Stimulated activated CD8-positive, alpha-beta memory T cell treated with anti-CD3 and anti-CD28 coated beads, Interleukin-4, amount 100 ng/mL, for 1 hour (primary cell): ENCODE measurements at regions not wholly inside any gene's neighbourhood (a gene's known extent, or its start where the extent isn't known, plus 50 kb on each side); places are given as distances from the start of the nearest gene placed in this dataset.
"Not testable (repeated sequence)": the region's sequence is repeated elsewhere in the genome, so short reads cannot be mapped to it uniquely, and the experiment has no call there.

Experiments
- DNase-seq, 2 donors: peaks; one replicate each; pipeline ENCODE4 v3.0.0-alpha.2; 2020; ENCODE audit warnings: low read depth in 2 of 2, low spot score in 1 of 2

GRCh38 chr5:7207979-7208378 is 188.0 kb upstream of the ADCY2 start:
- DNase-seq: no peak

GRCh38 chr5:7208938-7209337 is 187.0 kb upstream of the ADCY2 start:
- no peak for DNase-seq

- DNase-seq: no peak
Measured at GRCh38 chr5:7209658-7210057, 186.3 kb upstream of the ADCY2 start.

- no peak for DNase-seq
Measured at GRCh38 chr5:7210549-7210948, 185.4 kb upstream of the ADCY2 start.

- DNase-seq: no peak
Measured at GRCh38 chr5:7213525-7213924, 182.4 kb upstream of the ADCY2 start.

- DNase-seq: no peak
Measured at GRCh38 chr5:7214906-7215416, 181.0 kb upstream of the ADCY2 start.

- no peak for DNase-seq
Measured at GRCh38 chr5:7218141-7218540, 177.8 kb upstream of the ADCY2 start.

- no peak for DNase-seq
Measured at GRCh38 chr5:7220156-7220555, 175.8 kb upstream of the ADCY2 start.

- DNase-seq: no peak
Measured at GRCh38 chr5:7221041-7221440, 174.9 kb upstream of the ADCY2 start.

GRCh38 chr5:7225826-7226225 is 170.1 kb upstream of the ADCY2 start:
- no peak for DNase-seq

- no peak for DNase-seq
Measured at GRCh38 chr5:7242118-7242710, 153.7 kb upstream of the ADCY2 start.

GRCh38 chr5:7244208-7244607 is 151.7 kb upstream of the ADCY2 start:
- DNase-seq: no peak

- no peak for DNase-seq
Measured at GRCh38 chr5:7245121-7245651, 150.8 kb upstream of the ADCY2 start.

GRCh38 chr5:7246287-7246686 is 149.7 kb upstream of the ADCY2 start:
- DNase-seq: no peak

GRCh38 chr5:7250004-7250403 is 145.9 kb upstream of the ADCY2 start:
- no peak for DNase-seq

GRCh38 chr5:7250611-7251010 is 145.3 kb upstream of the ADCY2 start:
- DNase-seq: no peak

GRCh38 chr5:7251132-7251531 is 144.8 kb upstream of the ADCY2 start:
- DNase-seq: no peak

- no peak for DNase-seq
Measured at GRCh38 chr5:7261049-7261448, 134.9 kb upstream of the ADCY2 start.

GRCh38 chr5:7261900-7262299 is 134.0 kb upstream of the ADCY2 start:
- DNase-seq: no peak

GRCh38 chr5:7263398-7264015 is 132.4 kb upstream of the ADCY2 start:
- DNase-seq: not testable (repeated sequence)

- DNase-seq: not testable (repeated sequence)
Measured at GRCh38 chr5:7265776-7266175, 130.2 kb upstream of the ADCY2 start.

- DNase-seq: not testable (repeated sequence)
Measured at GRCh38 chr5:7268722-7269121, 127.2 kb upstream of the ADCY2 start.
